GM06990 (cell line): ENCODE measurements at regions not wholly inside any gene's neighbourhood (a gene's known extent, or its start where the extent isn't known, plus 50 kb on each side); places are given as distances from the start of the nearest gene placed in this dataset.

ENCODE experiments used
- DNase-seq: peaks from one replicate; pipeline ENCODE4 v3.0.0-alpha.2; 2011; ENCODE audit not compliant: insufficient read length; ENCODE audit errors: extremely low read depth
- H3K27me3 ChIP-seq: replicated peaks from 2 replicates; pipeline ENCODE4 v1.6.0; 2011; ENCODE audit warnings: low read length; ENCODE audit not compliant: control insufficient read depth, insufficient read depth
- H3K36me3 ChIP-seq: 2 replicates; pipeline ENCODE4 v1.5.1; 2011; ENCODE audit warnings: low read length; ENCODE audit not compliant: control insufficient read depth, insufficient read depth
- H3K4me3 ChIP-seq: replicated peaks from 2 replicates; pipeline ENCODE4 v1.5.1; 2011; ENCODE audit warnings: low read depth, mild to moderate bottlenecking, control low read depth, low read length
- CTCF ChIP-seq: IDR thresholded peaks from 2 replicates; pipeline ENCODE4 v1.5.1; 2011; ENCODE audit warnings: low read length, control low read depth, mild to moderate bottlenecking, inconsistent platforms; ENCODE audit not compliant: insufficient read depth, poor library complexity, severe bottlenecking

GRCh38 chr14:89000007-89000942, 175.8 kb downstream of the TTC8 start:
- Histone ChIP-seq H3K36me3 (no peaks in the 10 kb centered on the region), H3K4me3 (no peak overlapping the region), H3K27me3 (no peaks in the 10 kb centered on the region; the same call in 1 of the 2 replicates)
- TF ChIP-seq CTCF, result no peak
- no peak for DNase-seq

GRCh38 chr14:89004166-89004565, 179.7 kb downstream of the TTC8 start:
- Histone ChIP-seq H3K27me3 (no peaks in the 10 kb centered on the region; the same call in none of the 2 replicates), H3K36me3 (no peaks in the 10 kb centered on the region), H3K4me3 (no peak overlapping the region)
- DNase-seq, result no peak
- TF ChIP-seq CTCF, result no peak

- Histone ChIP-seq H3K27me3 (no peaks in the 10 kb centered on the region; the same call in none of the 2 replicates), H3K36me3 (no peaks in the 10 kb centered on the region), H3K4me3 (no peak overlapping the region)
- no peak for TF ChIP-seq CTCF
- no peak for DNase-seq
Observed at GRCh38 chr14:89007906-89008305, 183.5 kb downstream of the TTC8 start.

GRCh38 chr14:89011355-89012281, 187.2 kb downstream of the TTC8 start:
- Histone ChIP-seq H3K36me3 (no peaks in the 10 kb centered on the region), H3K27me3 (peaks cover 2% of the 10 kb centered on the region), H3K4me3 (no peak overlapping the region)
- DNase-seq, result no peak
- TF ChIP-seq CTCF, result no peak

DNA sequence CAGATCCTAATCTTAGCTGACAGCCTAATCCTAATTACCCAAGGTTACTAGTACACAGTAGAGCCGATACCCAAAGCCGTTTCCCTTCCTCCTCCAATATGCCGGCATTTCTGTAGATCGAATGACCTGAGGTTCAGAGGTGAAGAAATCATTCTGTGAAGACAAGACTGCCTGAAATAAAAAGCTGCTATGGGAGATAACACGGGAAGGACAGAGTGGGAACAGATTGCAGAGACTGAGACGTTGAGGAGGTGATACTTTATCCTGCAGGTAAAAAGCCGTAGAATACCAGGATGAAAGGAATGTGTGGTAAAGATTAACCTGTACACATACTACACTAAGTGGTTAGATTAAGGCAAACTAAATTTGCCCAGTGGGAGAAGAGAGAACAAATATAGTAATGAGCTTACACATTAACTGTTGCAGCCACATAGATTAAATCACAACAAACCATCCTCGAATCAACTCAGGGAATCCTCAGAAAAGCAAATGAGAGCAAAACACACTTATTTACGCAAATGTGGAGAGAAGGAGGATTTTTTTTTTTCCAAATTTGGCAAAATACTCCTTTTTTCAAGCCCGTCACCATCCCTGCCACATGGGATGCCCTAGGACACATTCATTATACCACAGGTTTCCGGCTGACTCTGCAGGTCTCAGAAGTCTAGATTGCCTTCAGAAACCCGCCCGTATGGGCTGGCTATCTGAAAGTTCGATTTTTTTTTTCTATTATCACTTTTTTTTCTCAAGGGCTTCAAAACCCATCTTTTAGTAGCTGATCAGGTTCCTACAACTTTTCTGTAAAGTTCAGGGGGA, 188.0 kb downstream of the TTC8 start:
- H3K4me3 ChIP-seq, result no peak overlapping the region
- no peak for DNase-seq
- H3K36me3 ChIP-seq, result no peaks in the 10 kb centered on the region
- TF ChIP-seq CTCF, result no peak
- H3K27me3 ChIP-seq, result peaks cover 2% of the 10 kb centered on the region
